GM12872 (cell line): ENCODE measurements at regions not wholly inside any gene's neighbourhood (a gene's known extent, or its start where the extent isn't known, plus 50 kb on each side); places are given as distances from the start of the nearest gene placed in this dataset.

Experiments
- TF ChIP-seq, protein P1 (sequence below): IDR thresholded peaks from 3 replicates; pipeline ENCODE4 v1.5.1; 2011; ENCODE audit warnings: low read depth, mild to moderate bottlenecking, low read length, moderate library complexity; ENCODE audit not compliant: insufficient read depth

GRCh38 chr15:94535298-94536048 is 304.1 kb downstream of the MCTP2 start:
- TF ChIP-seq, protein P1, sequence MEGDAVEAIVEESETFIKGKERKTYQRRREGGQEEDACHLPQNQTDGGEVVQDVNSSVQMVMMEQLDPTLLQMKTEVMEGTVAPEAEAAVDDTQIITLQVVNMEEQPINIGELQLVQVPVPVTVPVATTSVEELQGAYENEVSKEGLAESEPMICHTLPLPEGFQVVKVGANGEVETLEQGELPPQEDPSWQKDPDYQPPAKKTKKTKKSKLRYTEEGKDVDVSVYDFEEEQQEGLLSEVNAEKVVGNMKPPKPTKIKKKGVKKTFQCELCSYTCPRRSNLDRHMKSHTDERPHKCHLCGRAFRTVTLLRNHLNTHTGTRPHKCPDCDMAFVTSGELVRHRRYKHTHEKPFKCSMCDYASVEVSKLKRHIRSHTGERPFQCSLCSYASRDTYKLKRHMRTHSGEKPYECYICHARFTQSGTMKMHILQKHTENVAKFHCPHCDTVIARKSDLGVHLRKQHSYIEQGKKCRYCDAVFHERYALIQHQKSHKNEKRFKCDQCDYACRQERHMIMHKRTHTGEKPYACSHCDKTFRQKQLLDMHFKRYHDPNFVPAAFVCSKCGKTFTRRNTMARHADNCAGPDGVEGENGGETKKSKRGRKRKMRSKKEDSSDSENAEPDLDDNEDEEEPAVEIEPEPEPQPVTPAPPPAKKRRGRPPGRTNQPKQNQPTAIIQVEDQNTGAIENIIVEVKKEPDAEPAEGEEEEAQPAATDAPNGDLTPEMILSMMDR: no peak

- TF ChIP-seq, protein P1: no peak
Measured at GRCh38 chr15:94536549-94536948, 305.2 kb downstream of the MCTP2 start.

DNA sequence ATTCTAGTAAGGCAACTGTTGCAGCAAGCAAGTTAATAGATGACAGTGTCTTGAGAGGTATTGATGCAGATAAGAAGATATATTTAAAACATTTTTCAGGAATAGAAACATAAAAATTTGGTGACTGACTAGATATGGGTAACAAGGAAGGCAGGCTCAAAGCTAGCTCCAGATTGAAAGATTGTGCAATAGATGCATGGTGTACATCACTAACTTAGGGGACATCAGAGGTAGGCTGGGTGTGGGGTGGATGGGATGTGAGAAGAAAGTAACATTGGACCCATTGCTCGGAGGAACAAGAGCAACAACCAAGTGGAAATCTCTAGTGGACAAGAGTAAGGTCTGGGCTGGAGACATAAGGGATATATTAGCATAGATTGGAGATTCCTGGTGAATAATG is 306.9 kb downstream of the MCTP2 start:
- TF ChIP-seq, protein P1: no peak

GRCh38 chr15:94542391-94542790 is 311.0 kb downstream of the MCTP2 start:
- TF ChIP-seq, protein P1: no peak

DNA sequence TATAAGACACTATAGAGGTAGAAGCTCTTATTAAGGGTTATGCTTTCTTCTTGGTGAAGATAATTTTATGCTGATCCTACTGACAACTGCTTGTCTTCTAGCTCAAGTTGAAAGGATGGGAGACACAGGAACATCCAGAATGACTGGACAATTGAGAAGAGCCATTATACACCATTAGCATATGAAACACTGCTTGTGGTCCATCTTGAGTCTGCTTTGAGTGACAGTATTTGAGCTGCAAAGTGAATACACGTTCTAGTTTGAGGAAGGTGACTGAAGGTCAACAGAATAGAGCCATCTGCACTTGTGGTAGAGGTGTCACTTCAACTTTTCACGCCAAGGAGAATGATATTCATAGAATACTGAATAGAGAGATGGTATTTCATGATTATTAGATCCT is 315.4 kb downstream of the MCTP2 start:
- TF ChIP-seq, protein P1: no peak

GRCh38 chr15:94547711-94548110 is 316.4 kb downstream of the MCTP2 start:
- TF ChIP-seq, protein P1: no peak

- TF ChIP-seq, protein P1: no peak
Measured at GRCh38 chr15:94555841-94556519, 324.6 kb downstream of the MCTP2 start.
